ENCODE measurements at regions not wholly inside any gene's neighbourhood (a gene's known extent, or its start where the extent isn't known, plus 50 kb on each side); places are given as distances from the start of the nearest gene placed in this dataset.
A peak's percentile ranks its signal among the peaks of the same experiment; 100 is the strongest.

DNA sequence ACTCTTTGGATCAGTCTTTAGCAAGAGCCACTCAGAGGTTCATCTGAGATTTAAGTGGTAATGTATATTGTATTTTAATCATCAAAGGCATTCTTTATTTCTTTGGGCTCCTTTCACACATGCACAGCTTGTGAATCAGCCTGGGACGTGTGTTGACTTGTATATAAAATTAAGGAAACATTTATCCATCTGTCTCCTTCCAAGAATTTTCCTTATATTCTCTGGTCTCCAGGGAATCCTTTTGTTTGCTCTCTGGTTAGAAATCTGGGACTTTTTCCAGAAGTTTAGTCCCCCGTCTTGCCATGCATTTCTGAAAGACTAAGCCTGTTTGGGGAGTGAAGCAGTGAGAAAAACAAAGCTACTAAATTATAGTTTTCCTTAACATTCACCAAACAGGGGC lies 212.3 kb downstream of the DCAF12L2 start:
- no peak overlapping the region for H3K4me3 ChIP-seq (ENCODE audit: low read length)
- no peaks in the 10 kb centered on the region; the same call in 1 of the 2 replicates for H3K9me2 ChIP-seq (replicated peaks; ENCODE audit: insufficient read depth, low read length)
- H3K27ac ChIP-seq (ENCODE audit: low read length), result no peak overlapping the region
- DNase-seq, result no peak
- H2AFZ ChIP-seq (ENCODE audit: low read length), result no peak overlapping the region
- no peaks in the 10 kb centered on the region for H3K36me3 ChIP-seq (ENCODE audit: insufficient read depth, low read length)
- H3K79me2 ChIP-seq (ENCODE audit: low read length), result no peaks in the 10 kb centered on the region
- H3K9ac ChIP-seq (ENCODE audit: low read length), result no peak overlapping the region
- no peaks in the 10 kb centered on the region for H4K20me1 ChIP-seq (ENCODE audit: insufficient read depth, low read depth, low read length)
- H3K4me2 ChIP-seq (ENCODE audit: low read depth, low read length, poor library complexity, severe bottlenecking), result no peak overlapping the region
- H3K4me1 ChIP-seq (ENCODE audit: low read length), result no peaks in the 10 kb centered on the region
- no peaks in the 10 kb centered on the region for H3K27me3 ChIP-seq (ENCODE audit: low read length)
- no peaks in the 10 kb centered on the region for H3K9me3 ChIP-seq (ENCODE audit: low read length)

DNA sequence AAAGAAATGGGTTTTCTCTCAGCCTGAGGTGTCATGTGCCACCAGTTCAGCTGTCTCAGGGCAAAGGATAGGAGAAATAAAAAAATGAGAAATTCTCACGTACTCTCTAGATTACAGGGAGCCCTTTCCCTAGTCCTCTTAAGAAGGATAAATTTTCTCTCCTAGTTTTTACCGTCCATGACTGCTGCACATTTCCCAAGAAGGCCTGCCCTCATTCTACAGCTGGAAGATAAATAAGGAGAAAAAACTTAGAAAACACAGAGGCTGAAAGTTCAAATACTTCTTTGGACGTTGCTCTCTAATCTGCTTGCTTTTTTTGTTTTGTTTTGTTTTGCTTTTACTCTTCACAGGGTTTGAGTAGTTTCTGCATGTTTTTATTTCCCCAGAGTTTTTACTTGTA lies 211.9 kb downstream of the DCAF12L2 start:
- no peaks in the 10 kb centered on the region for H3K9me3 ChIP-seq (ENCODE audit: low read length)
- no peaks in the 10 kb centered on the region; the same call in 1 of the 2 replicates for H3K9me2 ChIP-seq (replicated peaks; ENCODE audit: insufficient read depth, low read length)
- no peaks in the 10 kb centered on the region for H3K36me3 ChIP-seq (ENCODE audit: insufficient read depth, low read length)
- H3K27ac ChIP-seq (ENCODE audit: low read length), result no peak overlapping the region
- H3K79me2 ChIP-seq (ENCODE audit: low read length), result no peaks in the 10 kb centered on the region
- no peaks in the 10 kb centered on the region for H3K27me3 ChIP-seq (ENCODE audit: low read length)
- H3K4me3 ChIP-seq (ENCODE audit: low read length), result no peak overlapping the region
- no peaks in the 10 kb centered on the region for H4K20me1 ChIP-seq (ENCODE audit: insufficient read depth, low read depth, low read length)
- H3K4me2 ChIP-seq (ENCODE audit: low read depth, low read length, poor library complexity, severe bottlenecking), result no peak overlapping the region
- no peak for DNase-seq
- H3K4me1 ChIP-seq (ENCODE audit: low read length), result no peaks in the 10 kb centered on the region
- H2AFZ ChIP-seq (ENCODE audit: low read length), result no peak overlapping the region
- H3K9ac ChIP-seq (ENCODE audit: low read length), result no peak overlapping the region

DNA sequence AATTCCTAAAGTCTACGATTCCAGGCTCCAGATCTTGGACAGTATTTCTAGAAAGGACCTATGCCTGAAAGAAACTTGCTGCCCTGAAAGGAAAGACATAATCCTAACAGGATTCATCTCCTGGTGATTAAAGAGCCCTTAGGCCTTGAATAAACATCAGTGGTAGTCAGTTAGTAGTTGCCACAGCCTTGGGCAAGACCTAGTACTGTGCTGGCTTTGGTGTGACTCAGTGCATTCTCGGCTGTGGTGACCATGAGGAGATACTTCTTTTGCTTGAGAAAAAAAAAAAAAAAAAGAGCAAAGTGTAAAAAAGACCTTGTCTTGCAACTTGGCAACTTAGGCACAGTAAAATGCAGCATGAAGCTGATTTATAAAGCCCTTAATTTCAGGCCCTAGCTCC lies 188.2 kb downstream of the DCAF12L2 start:
- H3K4me3 ChIP-seq (ENCODE audit: low read length), result no peak overlapping the region
- no peaks in the 10 kb centered on the region for H3K79me2 ChIP-seq (ENCODE audit: low read length)
- peaks cover 9% of the 10 kb centered on the region; the same call in 1 of the 2 replicates for H3K9me3 ChIP-seq (ENCODE audit: low read length)
- no peaks in the 10 kb centered on the region for H3K27me3 ChIP-seq (ENCODE audit: low read length)
- H2AFZ ChIP-seq (ENCODE audit: low read length), result no peak overlapping the region
- H4K20me1 ChIP-seq (ENCODE audit: insufficient read depth, low read depth, low read length), result no peaks in the 10 kb centered on the region
- no peaks in the 10 kb centered on the region for H3K9me2 ChIP-seq (replicated peaks; ENCODE audit: insufficient read depth, low read length)
- no peak overlapping the region for H3K4me2 ChIP-seq (ENCODE audit: low read depth, low read length, poor library complexity, severe bottlenecking)
- no peaks in the 10 kb centered on the region for H3K4me1 ChIP-seq (ENCODE audit: low read length)
- H3K9ac ChIP-seq (ENCODE audit: low read length), result no peak overlapping the region
- no peaks in the 10 kb centered on the region; the same call in 1 of the 2 replicates for H3K36me3 ChIP-seq (ENCODE audit: insufficient read depth, low read length)
- DNase-seq, result no peak
- no peak overlapping the region for H3K27ac ChIP-seq (ENCODE audit: low read length)

DNA sequence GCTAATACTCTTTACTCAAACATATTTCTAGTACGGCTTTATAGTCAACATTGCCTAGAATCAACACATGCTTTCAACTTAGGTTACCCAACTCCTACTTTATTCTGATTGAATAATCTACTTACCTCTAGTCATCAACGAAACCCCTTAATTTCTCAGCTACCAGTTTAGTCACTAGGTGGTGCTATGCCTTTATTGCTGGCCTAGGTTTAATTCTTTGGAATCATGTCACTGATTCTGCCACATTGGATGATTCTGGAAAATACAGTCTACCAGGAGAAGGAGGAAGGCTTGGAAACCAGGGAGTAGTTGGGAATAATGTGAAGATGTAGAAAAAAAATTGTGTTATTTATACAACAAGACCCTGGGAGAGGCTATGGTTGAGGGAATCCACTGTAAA lies 167.7 kb downstream of the DCAF12L2 start:
- H3K36me3 ChIP-seq (ENCODE audit: insufficient read depth, low read length), result no peaks in the 10 kb centered on the region
- H3K9ac ChIP-seq (ENCODE audit: low read length), result no peak overlapping the region
- H3K27me3 ChIP-seq (ENCODE audit: low read length), result no peaks in the 10 kb centered on the region
- DNase-seq, result peak; percentile 70
- H3K4me3 ChIP-seq (ENCODE audit: low read length), result no peak overlapping the region
- 0 out of 2 replicates have a peak overlapping the region, but pooled peaks have one; percentile 26 for H2AFZ ChIP-seq (ENCODE audit: low read length)
- no peaks in the 10 kb centered on the region for H3K9me2 ChIP-seq (replicated peaks; ENCODE audit: insufficient read depth, low read length)
- H3K4me2 ChIP-seq (ENCODE audit: low read depth, low read length, poor library complexity, severe bottlenecking), result no peak overlapping the region
- no peaks in the 10 kb centered on the region for H4K20me1 ChIP-seq (ENCODE audit: insufficient read depth, low read depth, low read length)
- no peaks in the 10 kb centered on the region for H3K79me2 ChIP-seq (ENCODE audit: low read length)
- H3K9me3 ChIP-seq (ENCODE audit: low read length), result no peaks in the 10 kb centered on the region
- H3K4me1 ChIP-seq (ENCODE audit: low read length), result no peaks in the 10 kb centered on the region
- H3K27ac ChIP-seq (ENCODE audit: low read length), result no peak overlapping the region

DNA sequence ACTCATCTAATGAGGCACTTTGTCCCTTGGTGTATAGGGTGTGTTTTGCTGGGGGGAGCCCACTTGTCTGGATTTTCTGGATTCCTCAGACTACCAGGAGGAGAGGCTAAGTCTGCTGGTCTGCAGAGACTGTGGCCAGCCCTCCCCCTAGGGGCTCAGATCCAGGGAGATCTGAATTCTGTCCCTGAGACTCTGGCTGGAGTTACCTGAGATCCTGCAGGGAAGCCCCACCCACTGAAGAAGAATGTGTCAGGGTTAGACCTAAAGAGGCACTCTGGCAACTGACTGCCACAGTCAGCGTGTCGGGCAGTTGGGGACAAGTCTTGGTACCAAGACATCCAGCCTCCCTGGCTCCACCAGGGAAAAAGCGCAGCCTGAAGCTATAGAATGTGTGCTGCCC lies 138.9 kb downstream of the DCAF12L2 start:
- Histone ChIP-seq H3K9me3 (ENCODE audit: low read length) (no peaks in the 10 kb centered on the region), H3K4me1 (ENCODE audit: low read length) (no peaks in the 10 kb centered on the region), H3K36me3 (ENCODE audit: insufficient read depth, low read length) (no peaks in the 10 kb centered on the region), H3K9ac (ENCODE audit: low read length) (no peak overlapping the region), H3K27ac (ENCODE audit: low read length) (no peak overlapping the region), H2AFZ (ENCODE audit: low read length) (no peak overlapping the region), H3K27me3 (ENCODE audit: low read length) (no peaks in the 10 kb centered on the region), H3K4me2 (ENCODE audit: low read depth, low read length, poor library complexity, severe bottlenecking) (no peak overlapping the region), H4K20me1 (ENCODE audit: insufficient read depth, low read depth, low read length) (no peaks in the 10 kb centered on the region), H3K9me2 (replicated peaks; ENCODE audit: insufficient read depth, low read length) (no peaks in the 10 kb centered on the region), H3K4me3 (ENCODE audit: low read length) (no peak overlapping the region), H3K79me2 (ENCODE audit: low read length) (no peaks in the 10 kb centered on the region)
- no peak for DNase-seq

DNA sequence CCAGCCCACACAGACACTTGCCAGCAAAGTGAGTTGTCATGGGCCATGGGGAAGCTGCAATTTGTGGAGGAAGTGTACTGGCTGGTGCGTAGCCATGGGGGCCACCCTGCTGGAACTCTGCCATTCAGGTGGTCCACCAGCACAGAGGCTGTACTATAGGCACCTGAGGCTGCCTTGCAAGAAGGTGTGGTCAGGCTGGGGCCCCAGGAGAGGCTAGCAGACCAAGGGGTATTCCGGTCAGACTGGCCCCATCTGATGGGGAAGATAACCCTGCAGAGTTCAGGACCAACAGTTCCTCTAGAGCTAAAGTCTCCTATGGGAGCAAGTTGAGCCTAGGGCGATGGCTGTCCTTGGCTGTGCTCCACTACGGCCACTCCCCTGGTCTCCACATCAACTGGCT lies 136.1 kb downstream of the DCAF12L2 start:
- Histone ChIP-seq H3K4me3 (ENCODE audit: low read length) (no peak overlapping the region), H3K4me2 (ENCODE audit: low read depth, low read length, poor library complexity, severe bottlenecking) (no peak overlapping the region), H4K20me1 (ENCODE audit: insufficient read depth, low read depth, low read length) (no peaks in the 10 kb centered on the region), H3K27me3 (ENCODE audit: low read length) (no peaks in the 10 kb centered on the region), H3K27ac (ENCODE audit: low read length) (no peak overlapping the region), H2AFZ (ENCODE audit: low read length) (no peak overlapping the region), H3K9ac (ENCODE audit: low read length) (no peak overlapping the region), H3K36me3 (ENCODE audit: insufficient read depth, low read length) (no peaks in the 10 kb centered on the region), H3K9me3 (ENCODE audit: low read length) (no peaks in the 10 kb centered on the region), H3K4me1 (ENCODE audit: low read length) (no peaks in the 10 kb centered on the region), H3K79me2 (ENCODE audit: low read length) (no peaks in the 10 kb centered on the region), H3K9me2 (replicated peaks; ENCODE audit: insufficient read depth, low read length) (no peaks in the 10 kb centered on the region)
- DNase-seq, result no peak

DNA sequence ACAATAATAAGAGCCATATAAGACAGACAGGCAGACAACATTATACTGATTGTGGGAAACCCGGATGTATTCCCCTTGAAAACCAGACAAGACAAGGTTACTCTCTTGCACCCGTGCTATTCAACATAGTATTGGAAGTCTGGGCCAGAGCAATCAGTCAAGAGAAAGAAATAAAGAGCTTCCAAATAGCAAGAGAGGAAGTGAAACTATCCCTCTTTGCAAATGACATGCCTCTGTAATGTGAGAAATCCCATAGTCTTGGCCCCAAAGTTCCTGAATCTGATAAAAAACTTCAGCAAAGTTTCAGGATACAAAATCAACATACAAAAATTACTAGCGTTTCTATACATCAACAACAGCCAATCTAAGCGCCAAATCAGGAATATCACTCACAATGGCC lies 102.1 kb downstream of the DCAF12L2 start:
- Histone ChIP-seq H3K9me2 (replicated peaks; ENCODE audit: insufficient read depth, low read length) (no peaks in the 10 kb centered on the region), H3K79me2 (ENCODE audit: low read length) (no peaks in the 10 kb centered on the region), H3K9ac (ENCODE audit: low read length) (no peak overlapping the region), H3K4me1 (ENCODE audit: low read length) (no peaks in the 10 kb centered on the region; the same call in 1 of the 2 replicates), H3K27ac (ENCODE audit: low read length) (no peak overlapping the region), H3K9me3 (ENCODE audit: low read length) (no peaks in the 10 kb centered on the region), H3K4me3 (ENCODE audit: low read length) (no peak overlapping the region), H3K4me2 (ENCODE audit: low read depth, low read length, poor library complexity, severe bottlenecking) (no peak overlapping the region), H3K36me3 (ENCODE audit: insufficient read depth, low read length) (no peaks in the 10 kb centered on the region), H2AFZ (ENCODE audit: low read length) (no peak overlapping the region), H3K27me3 (ENCODE audit: low read length) (no peaks in the 10 kb centered on the region), H4K20me1 (ENCODE audit: insufficient read depth, low read depth, low read length) (no peaks in the 10 kb centered on the region)
- no peak for DNase-seq

DNA sequence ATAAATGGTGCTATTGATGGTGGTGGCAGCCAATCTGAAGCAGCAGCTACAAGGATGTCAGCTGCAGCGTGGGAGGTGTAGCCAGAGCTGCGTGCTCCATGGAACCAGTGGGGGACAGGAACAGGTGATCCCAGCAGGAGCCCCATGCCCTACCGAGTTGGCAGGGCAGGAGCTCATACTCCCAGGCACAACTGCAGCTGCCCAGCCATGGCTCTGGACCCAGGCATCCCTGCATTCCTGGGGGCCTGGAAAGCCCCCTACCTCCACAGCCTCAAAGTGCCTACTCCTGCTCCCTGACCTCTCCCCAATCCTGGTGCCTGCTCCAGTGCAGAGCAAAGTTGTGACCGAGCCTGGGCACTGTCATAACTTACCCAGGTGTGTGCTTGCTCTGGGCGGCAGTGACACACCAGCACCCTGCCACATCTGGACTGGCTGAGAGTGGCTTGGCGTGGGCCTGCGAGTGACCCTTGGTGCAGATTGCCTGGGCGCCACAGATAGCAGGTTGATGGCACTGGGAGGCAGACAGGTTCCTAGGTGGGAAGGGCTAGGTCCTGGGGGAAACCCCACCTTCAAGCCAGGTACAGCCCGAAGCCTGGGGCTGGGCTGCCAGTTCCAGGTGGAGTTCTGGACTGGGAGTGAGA lies 101.1 kb downstream of the DCAF12L2 start:
- Histone ChIP-seq H2AFZ (ENCODE audit: low read length) (no peak overlapping the region), H3K9ac (ENCODE audit: low read length) (no peak overlapping the region), H3K27ac (ENCODE audit: low read length) (no peak overlapping the region), H3K27me3 (ENCODE audit: low read length) (no peaks in the 10 kb centered on the region), H3K79me2 (ENCODE audit: low read length) (no peaks in the 10 kb centered on the region), H3K4me2 (ENCODE audit: low read depth, low read length, poor library complexity, severe bottlenecking) (no peak overlapping the region), H3K9me2 (replicated peaks; ENCODE audit: insufficient read depth, low read length) (no peaks in the 10 kb centered on the region), H3K36me3 (ENCODE audit: insufficient read depth, low read length) (no peaks in the 10 kb centered on the region), H3K4me1 (ENCODE audit: low read length) (no peaks in the 10 kb centered on the region; the same call in 1 of the 2 replicates), H4K20me1 (ENCODE audit: insufficient read depth, low read depth, low read length) (no peaks in the 10 kb centered on the region), H3K9me3 (ENCODE audit: low read length) (no peaks in the 10 kb centered on the region), H3K4me3 (ENCODE audit: low read length) (no peak overlapping the region)
- no peak for DNase-seq
